ENCODE measurements at regions not wholly inside any gene's neighbourhood (a gene's known extent, or its start where the extent isn't known, plus 50 kb on each side); places are given as distances from the start of the nearest gene placed in this dataset.

- TF ChIP-seq CTCF (conservative IDR thresholded peaks at IDR 0.05), result no peak
- no peak for TF ChIP-seq EZH2 (IDR thresholded peaks at IDR 0.05; ENCODE audit: low read depth)
Observed at GRCh38 chr12:118553856-118554504, 177.6 kb downstream of the SUDS3 start.

All from PC-9 (cell line).